HG02678 (cell line): ENCODE measurements at regions not wholly inside any gene's neighbourhood (a gene's known extent, or its start where the extent isn't known, plus 50 kb on each side); places are given as distances from the start of the nearest gene placed in this dataset.
A peak's percentile ranks its signal among the peaks of the same experiment; 100 is the strongest.

ENCODE experiments used
- ATAC-seq: cut with Tn5 transposase; IDR thresholded peaks from one replicate; pipeline ENCODE4 v1.9.1; 2021; ENCODE audit warnings: mild to moderate bottlenecking, moderate library complexity; ENCODE audit not compliant: unreplicated experiment

GRCh38 chr3:102206511-102207031 lies 228.2 kb upstream of the ZPLD1 start:
- ATAC-seq, result no peak

- no peak for ATAC-seq
These were observed 227.7 kb upstream of the ZPLD1 start for GRCh38 chr3:102207151-102207571.

- no peak for ATAC-seq
These were observed 219.6 kb upstream of the ZPLD1 start for GRCh38 chr3:102215166-102215565.

- ATAC-seq, result no peak
These were observed 211.7 kb upstream of the ZPLD1 start for GRCh38 chr3:102223132-102223531.

- peak; percentile 57 for ATAC-seq
These were observed 210.6 kb upstream of the ZPLD1 start for GRCh38 chr3:102224171-102224570.

- no peak for ATAC-seq
These were observed 209.8 kb upstream of the ZPLD1 start for GRCh38 chr3:102225005-102225404.

GRCh38 chr3:102225407-102226132 lies 209.2 kb upstream of the ZPLD1 start:
- ATAC-seq, result peak; percentile 39

- no peak for ATAC-seq
These were observed 208.4 kb upstream of the ZPLD1 start for GRCh38 chr3:102226463-102226862.

GRCh38 chr3:102229062-102229655 lies 205.7 kb upstream of the ZPLD1 start:
- peak; percentile 46 for ATAC-seq

GRCh38 chr3:102230057-102230456 lies 204.8 kb upstream of the ZPLD1 start:
- ATAC-seq, result no peak

GRCh38 chr3:102233881-102234280 lies 200.9 kb upstream of the ZPLD1 start:
- ATAC-seq, result peak; percentile 92

GRCh38 chr3:102235679-102236078 lies 199.1 kb upstream of the ZPLD1 start:
- no peak for ATAC-seq

- ATAC-seq, result no peak
These were observed 197.6 kb upstream of the ZPLD1 start for GRCh38 chr3:102237181-102237580.

GRCh38 chr3:102237838-102238237 lies 197.0 kb upstream of the ZPLD1 start:
- ATAC-seq, result no peak

GRCh38 chr3:102238362-102238761 lies 196.5 kb upstream of the ZPLD1 start:
- ATAC-seq, result no peak

GRCh38 chr3:102240720-102241119 lies 194.1 kb upstream of the ZPLD1 start:
- no peak for ATAC-seq

GRCh38 chr3:102248981-102249705 lies 185.7 kb upstream of the ZPLD1 start:
- no peak for ATAC-seq

- no peak for ATAC-seq
These were observed 179.1 kb upstream of the ZPLD1 start for GRCh38 chr3:102255736-102256135.

- peak; percentile 73 for ATAC-seq
These were observed 176.1 kb upstream of the ZPLD1 start for GRCh38 chr3:102258666-102259227.

- ATAC-seq, result no peak
These were observed 175.2 kb upstream of the ZPLD1 start for GRCh38 chr3:102259663-102260062.

GRCh38 chr3:102265720-102266119 lies 169.1 kb upstream of the ZPLD1 start:
- peak; percentile 74 for ATAC-seq
